ENCODE measurements at regions not wholly inside any gene's neighbourhood (a gene's known extent, or its start where the extent isn't known, plus 50 kb on each side); places are given as distances from the start of the nearest gene placed in this dataset.
A peak's percentile ranks its signal among the peaks of the same experiment; 100 is the strongest.

DNA sequence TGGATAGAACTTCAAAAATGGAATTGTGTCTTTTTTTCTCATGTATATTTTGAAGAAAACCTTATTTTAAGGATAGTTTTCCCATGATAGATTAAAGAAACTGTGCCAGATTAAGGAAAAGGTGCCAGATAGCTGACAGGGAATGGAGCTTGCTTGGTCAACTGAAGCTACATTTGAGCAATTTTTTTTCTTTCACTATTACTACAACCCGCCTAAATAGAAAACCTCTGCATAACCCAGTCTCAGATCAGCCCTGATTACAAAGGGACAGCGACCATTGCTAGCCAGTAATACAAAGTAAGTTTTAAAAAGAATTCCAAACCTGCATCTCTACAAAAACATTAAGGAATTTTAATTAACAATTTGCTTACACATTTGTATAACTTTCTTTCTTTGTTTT lies 1123.4 kb upstream of the LRRTM3 start:
- intact Hi-C loops (cut with DNase I): no loop called here
- Histone ChIP-seq H3K36me3 (ENCODE audit: control insufficient read depth in 1 of 2, insufficient read depth in 2 of 2, low read length in 1 of 2) (no peaks in the 10 kb centered on the region), H3K4me3 (ENCODE audit: low read length in 2 of 2) (no peak overlapping the region), H3K4me1 (ENCODE audit: control insufficient read depth in 1 of 2, insufficient read depth in 2 of 2, low read length in 2 of 2) (no peaks in the 10 kb centered on the region), H3K27me3 (ENCODE audit: control insufficient read depth in 1 of 2, insufficient read depth in 2 of 2, low read length in 1 of 2) (no peaks in the 10 kb centered on the region), H3K27ac (ENCODE audit: low read depth in 1 of 2, low read length in 2 of 2) (no peak overlapping the region), H3K9me3 (ENCODE audit: control insufficient read depth, low read length) (no peaks in the 10 kb centered on the region)
- 63 to 81% methylated on average over 2 of the region's 2 CpGs for WGBS, 2 donors
- DNase-seq (no peak), ATAC-seq (ENCODE audit: low FRiP score) (no peak)

DNA sequence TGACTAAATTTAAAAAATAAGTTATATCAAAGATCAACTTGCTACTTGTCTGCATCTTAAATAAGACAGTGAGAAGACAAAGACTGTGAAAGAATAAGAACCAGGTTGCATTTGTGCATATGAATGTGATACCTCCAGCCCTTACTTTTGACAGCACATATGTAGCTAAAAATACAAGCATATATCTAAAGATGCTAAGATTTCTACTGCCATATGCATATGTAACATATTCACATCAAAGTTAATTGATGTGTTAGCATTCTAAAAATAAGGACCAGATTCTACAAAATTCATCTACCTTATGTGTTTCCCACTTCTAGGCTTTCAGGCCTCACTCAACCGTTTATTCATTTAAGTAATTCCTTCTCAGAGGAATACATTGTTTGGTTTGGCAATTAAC lies 1120.3 kb upstream of the LRRTM3 start:
- whole genome bisulfite sequencing, 2 donors: 5 to 8% methylated on average over 1 of the region's 1 CpG
- Histone ChIP-seq H3K27me3 (ENCODE audit: control insufficient read depth in 1 of 2, insufficient read depth in 2 of 2, low read length in 1 of 2) (no peaks in the 10 kb centered on the region), H3K36me3 (ENCODE audit: control insufficient read depth in 1 of 2, insufficient read depth in 2 of 2, low read length in 1 of 2) (no peaks in the 10 kb centered on the region), H3K4me1 (ENCODE audit: control insufficient read depth in 1 of 2, insufficient read depth in 2 of 2, low read length in 2 of 2) (no peaks in the 10 kb centered on the region), H3K27ac (ENCODE audit: low read depth in 1 of 2, low read length in 2 of 2) (no peak overlapping the region), H3K9me3 (ENCODE audit: control insufficient read depth, low read length) (no peaks in the 10 kb centered on the region), H3K4me3 (ENCODE audit: low read length in 2 of 2) (no peak overlapping the region)
- ATAC-seq (ENCODE audit: low FRiP score) (no peak), DNase-seq (no peak)
- intact Hi-C loops (cut with DNase I): no loop called here

DNA sequence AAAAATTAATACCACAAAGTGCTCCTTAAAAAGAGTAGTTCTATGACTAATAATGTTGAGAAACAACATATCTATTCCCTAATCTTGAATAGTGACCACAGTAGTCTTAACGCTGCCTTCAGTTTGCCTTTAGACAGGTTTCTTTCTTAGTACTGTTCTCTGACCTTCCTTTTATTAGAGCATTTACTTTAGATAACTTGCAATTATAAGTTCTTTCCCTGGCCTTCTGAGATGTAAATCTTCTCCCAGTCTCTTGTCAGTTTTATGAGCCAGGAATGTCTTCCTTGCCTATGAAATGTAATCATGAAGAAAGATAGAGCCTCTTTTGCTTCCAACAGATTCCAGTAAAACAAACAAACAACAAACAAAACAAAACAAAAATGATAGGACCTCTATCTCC lies 1119.8 kb upstream of the LRRTM3 start:
- H3K27ac ChIP-seq (ENCODE audit: low read depth in 1 of 2, low read length in 2 of 2): no peak overlapping the region
- ATAC-seq (ENCODE audit: low FRiP score) (no peak), DNase-seq (no peak)
- H3K36me3 ChIP-seq (ENCODE audit: control insufficient read depth in 1 of 2, insufficient read depth in 2 of 2, low read length in 1 of 2): no peaks in the 10 kb centered on the region
- no peaks in the 10 kb centered on the region for H3K27me3 ChIP-seq (ENCODE audit: control insufficient read depth in 1 of 2, insufficient read depth in 2 of 2, low read length in 1 of 2)
- intact Hi-C loops (cut with DNase I): no loop called here
- no peaks in the 10 kb centered on the region for H3K9me3 ChIP-seq (ENCODE audit: control insufficient read depth, low read length)
- H3K4me3 ChIP-seq (ENCODE audit: low read length in 2 of 2): no peak overlapping the region
- WGBS, 2 donors: 41 to 59% methylated on average over 1 of the region's 1 CpG
- no peaks in the 10 kb centered on the region for H3K4me1 ChIP-seq (ENCODE audit: control insufficient read depth in 1 of 2, insufficient read depth in 2 of 2, low read length in 2 of 2)

DNA sequence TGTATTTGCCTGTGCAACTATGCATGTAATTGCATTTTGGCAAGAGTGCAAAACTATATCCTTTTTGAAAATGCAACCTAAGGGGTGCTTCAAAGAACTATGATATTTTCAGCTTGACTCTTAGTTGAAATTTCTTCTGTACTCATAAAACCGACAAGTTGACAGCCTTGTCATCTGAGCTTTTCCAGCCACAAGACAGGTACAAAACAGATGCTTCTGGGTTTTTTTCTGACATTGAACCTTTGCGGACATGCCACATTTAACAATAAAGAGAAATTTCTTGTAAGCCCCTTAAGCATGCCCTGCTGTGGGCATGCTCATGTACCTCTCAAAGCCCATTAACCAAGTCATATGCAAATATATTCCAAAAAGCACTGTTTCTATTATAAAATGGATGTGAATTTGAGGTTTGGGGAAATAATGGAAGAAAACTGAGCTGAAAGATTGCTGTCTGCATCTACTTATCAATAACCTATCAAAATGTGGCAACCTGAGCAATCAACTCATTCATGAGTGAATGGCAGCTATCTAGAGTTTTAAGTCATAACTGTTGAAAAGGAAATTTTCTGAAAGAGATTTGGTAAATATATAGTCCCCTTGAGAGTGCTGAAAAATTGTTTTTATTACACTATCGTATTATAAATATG lies 1117.0 kb upstream of the LRRTM3 start:
- ATAC-seq (ENCODE audit: low FRiP score): no peak
- intact Hi-C loops (cut with DNase I): no loop called here
- WGBS, 2 donors: 57 to 61% methylated on average over 3 of the region's 3 CpGs

DNA sequence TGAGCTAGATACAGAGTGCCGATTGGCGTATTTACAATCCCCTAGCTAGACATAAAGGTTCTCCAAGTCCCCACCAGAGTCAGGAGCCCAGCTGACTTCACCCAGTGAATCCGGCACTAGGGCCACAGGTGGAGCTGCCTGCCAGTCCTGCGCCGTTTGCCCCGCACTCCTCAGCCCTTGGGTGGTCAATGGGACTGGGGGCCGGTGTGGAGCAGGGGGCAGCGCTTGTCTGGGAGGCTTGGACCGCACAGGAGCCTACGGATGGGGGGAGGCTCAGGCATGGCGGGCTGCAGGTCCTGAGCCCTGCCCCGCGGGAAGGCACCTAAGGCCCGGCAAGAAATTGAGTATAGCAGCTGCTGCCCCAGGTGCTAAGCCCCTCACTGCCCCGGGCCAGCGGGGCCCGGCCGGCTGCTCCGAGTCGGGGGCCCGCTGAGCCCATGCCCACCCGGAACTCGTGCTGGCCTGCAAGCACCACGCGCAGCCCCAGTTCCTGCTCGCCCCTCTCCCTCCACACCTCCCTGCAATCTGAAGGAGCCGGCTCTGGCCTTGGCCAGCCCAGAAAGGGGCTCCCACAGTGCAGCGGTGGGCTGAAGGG lies 1113.8 kb upstream of the LRRTM3 start:
- DNase-seq (peak in 1 of 2 donors; percentile 17), ATAC-seq (ENCODE audit: low FRiP score) (no peak)
- H3K4me1 ChIP-seq (ENCODE audit: control insufficient read depth in 1 of 2, insufficient read depth in 2 of 2, low read length in 2 of 2): no peaks in the 10 kb centered on the region
- no peak overlapping the region for H3K27ac ChIP-seq (ENCODE audit: low read depth in 1 of 2, low read length in 2 of 2)
- intact Hi-C loops (cut with DNase I): no loop called here
- H3K4me3 ChIP-seq (ENCODE audit: low read length in 2 of 2): no peak overlapping the region
- no peaks in the 10 kb centered on the region for H3K36me3 ChIP-seq (ENCODE audit: control insufficient read depth in 1 of 2, insufficient read depth in 2 of 2, low read length in 1 of 2)
- WGBS, 2 donors: 93 to 98% methylated on average over 21 to 28 of the region's 28 CpGs
- no peaks in the 10 kb centered on the region for H3K9me3 ChIP-seq (ENCODE audit: control insufficient read depth, low read length)
- no peaks in the 10 kb centered on the region for H3K27me3 ChIP-seq (ENCODE audit: control insufficient read depth in 1 of 2, insufficient read depth in 2 of 2, low read length in 1 of 2)

More for the DNA sequence above, 1117.0 kb upstream of the LRRTM3 start:
- no peak overlapping the region for H3K27ac ChIP-seq (ENCODE audit: low read depth in 1 of 2, low read length in 2 of 2)
- H3K4me1 ChIP-seq (ENCODE audit: control insufficient read depth in 1 of 2, insufficient read depth in 2 of 2, low read length in 2 of 2): no peaks in the 10 kb centered on the region
- DNase-seq: no peak
- H3K36me3 ChIP-seq (ENCODE audit: control insufficient read depth in 1 of 2, insufficient read depth in 2 of 2, low read length in 1 of 2): no peaks in the 10 kb centered on the region
- H3K9me3 ChIP-seq (ENCODE audit: control insufficient read depth, low read length): no peaks in the 10 kb centered on the region
- H3K27me3 ChIP-seq (ENCODE audit: control insufficient read depth in 1 of 2, insufficient read depth in 2 of 2, low read length in 1 of 2): no peaks in the 10 kb centered on the region
- no peak overlapping the region for H3K4me3 ChIP-seq (ENCODE audit: low read length in 2 of 2)

DNA sequence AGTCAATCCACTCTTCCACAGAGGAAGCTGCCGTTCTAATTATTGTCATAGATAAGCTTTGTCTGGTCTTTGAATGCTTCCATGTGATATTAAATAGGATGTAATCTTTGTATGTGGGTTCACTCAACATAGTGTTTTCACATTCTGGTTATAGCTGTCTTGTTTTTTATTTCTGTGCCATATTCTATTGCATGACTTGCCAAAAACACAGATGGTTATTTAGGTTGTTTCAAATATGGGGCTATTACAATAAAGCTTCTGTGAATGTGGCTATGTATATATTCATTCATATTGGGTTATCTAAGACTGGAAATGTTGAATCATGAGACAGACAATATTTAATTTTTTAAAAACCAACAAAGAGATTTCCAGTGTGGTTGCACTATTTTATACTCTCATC lies 1109.3 kb upstream of the LRRTM3 start:
- no peaks in the 10 kb centered on the region for H3K4me1 ChIP-seq (ENCODE audit: control insufficient read depth in 1 of 2, insufficient read depth in 2 of 2, low read length in 2 of 2)
- H3K27ac ChIP-seq (ENCODE audit: low read depth in 1 of 2, low read length in 2 of 2): no peak overlapping the region
- DNase-seq: no peak
- intact Hi-C loops (cut with DNase I): no loop called here
- H3K4me3 ChIP-seq (ENCODE audit: low read length in 2 of 2): no peak overlapping the region
- no peaks in the 10 kb centered on the region for H3K9me3 ChIP-seq (ENCODE audit: control insufficient read depth, low read length)
- no peaks in the 10 kb centered on the region for H3K36me3 ChIP-seq (ENCODE audit: control insufficient read depth in 1 of 2, insufficient read depth in 2 of 2, low read length in 1 of 2)
- WGBS, 2 donors: 40 to 68% methylated on average over 1 of the region's 1 CpG
- ATAC-seq (ENCODE audit: low FRiP score): no peak
- H3K27me3 ChIP-seq (ENCODE audit: control insufficient read depth in 1 of 2, insufficient read depth in 2 of 2, low read length in 1 of 2): no peaks in the 10 kb centered on the region

DNA sequence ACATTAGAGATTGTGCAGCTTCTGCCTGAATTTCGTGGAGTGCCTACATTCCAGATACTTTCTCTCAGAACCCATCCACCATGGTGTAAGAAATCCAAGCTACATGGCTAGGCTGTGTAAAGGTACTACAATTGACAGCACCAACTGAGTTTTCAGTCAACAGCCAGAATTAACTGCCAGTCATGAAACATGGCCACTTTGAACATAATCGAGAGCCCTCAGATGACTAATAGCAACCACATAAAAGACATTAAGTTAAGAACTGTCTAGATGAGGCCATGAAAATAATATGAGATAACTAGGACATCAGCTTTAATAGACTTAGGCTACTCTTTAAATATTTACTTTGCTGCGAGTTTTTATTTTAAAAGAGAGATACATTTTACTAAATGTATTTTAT lies 1106.8 kb upstream of the LRRTM3 start:
- Histone ChIP-seq H3K9me3 (ENCODE audit: control insufficient read depth, low read length) (no peaks in the 10 kb centered on the region), H3K27ac (ENCODE audit: low read depth in 1 of 2, low read length in 2 of 2) (no peak overlapping the region), H3K4me1 (ENCODE audit: control insufficient read depth in 1 of 2, insufficient read depth in 2 of 2, low read length in 2 of 2) (no peaks in the 10 kb centered on the region), H3K4me3 (ENCODE audit: low read length in 2 of 2) (no peak overlapping the region), H3K27me3 (ENCODE audit: control insufficient read depth in 1 of 2, insufficient read depth in 2 of 2, low read length in 1 of 2) (no peaks in the 10 kb centered on the region), H3K36me3 (ENCODE audit: control insufficient read depth in 1 of 2, insufficient read depth in 2 of 2, low read length in 1 of 2) (no peaks in the 10 kb centered on the region)
- DNase-seq: no peak
- intact Hi-C loops (cut with DNase I): no loop called here
- no peak for ATAC-seq (ENCODE audit: low FRiP score)
- 73 to 78% methylated on average over 3 of the region's 3 CpGs for WGBS, 2 donors

DNA sequence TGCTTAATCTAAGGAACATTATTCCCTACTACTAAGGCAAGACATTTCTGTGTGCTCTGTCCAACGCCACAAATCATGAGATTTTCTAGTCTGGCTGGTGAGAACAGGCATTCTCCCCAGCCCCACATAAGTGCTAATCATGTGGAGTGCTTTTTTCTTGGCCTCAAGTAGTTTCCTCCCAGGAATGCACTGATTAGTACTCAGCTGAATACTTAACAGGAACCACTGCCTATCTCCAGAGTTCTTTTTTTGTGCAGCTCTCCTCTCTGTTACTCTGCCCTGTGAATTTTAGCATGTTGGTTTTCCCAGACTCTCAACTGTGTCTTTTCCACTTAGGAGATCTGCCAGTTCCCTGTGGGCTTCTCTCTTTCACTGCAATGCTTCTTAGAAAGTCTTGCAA lies 1098.5 kb upstream of the LRRTM3 start:
- ATAC-seq (ENCODE audit: low FRiP score) (no peak), DNase-seq (no peak)
- Histone ChIP-seq H3K27me3 (ENCODE audit: control insufficient read depth in 1 of 2, insufficient read depth in 2 of 2, low read length in 1 of 2) (no peaks in the 10 kb centered on the region), H3K4me3 (ENCODE audit: low read length in 2 of 2) (no peak overlapping the region), H3K27ac (ENCODE audit: low read depth in 1 of 2, low read length in 2 of 2) (no peak overlapping the region), H3K9me3 (ENCODE audit: control insufficient read depth, low read length) (no peaks in the 10 kb centered on the region), H3K4me1 (ENCODE audit: control insufficient read depth in 1 of 2, insufficient read depth in 2 of 2, low read length in 2 of 2) (no peaks in the 10 kb centered on the region), H3K36me3 (ENCODE audit: control insufficient read depth in 1 of 2, insufficient read depth in 2 of 2, low read length in 1 of 2) (no peaks in the 10 kb centered on the region)
- intact Hi-C loops (cut with DNase I): no loop called here
- 0 to 7% methylated on average over 1 of the region's 1 CpG for WGBS, 2 donors

DNA sequence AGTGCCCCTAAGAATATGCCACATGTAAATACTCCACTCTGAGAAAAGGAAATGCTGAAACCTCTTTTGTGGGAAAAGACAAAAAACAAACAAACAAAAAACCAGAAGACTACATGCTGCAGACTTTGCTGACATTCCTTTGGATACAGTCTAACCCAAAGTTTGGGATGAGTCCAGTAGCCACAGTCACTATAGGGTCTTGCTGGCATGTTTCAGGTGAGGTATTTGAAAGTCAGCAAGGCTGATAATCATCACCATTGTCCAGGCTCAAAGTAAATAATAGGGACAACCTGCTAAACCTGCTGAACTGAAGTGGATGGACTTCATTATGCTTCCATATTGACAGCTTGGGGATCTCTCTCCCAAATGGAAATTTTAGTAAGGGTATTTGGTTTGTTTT lies 1087.0 kb upstream of the LRRTM3 start:
- Histone ChIP-seq H3K27ac (ENCODE audit: low read depth in 1 of 2, low read length in 2 of 2) (no peak overlapping the region), H3K4me3 (ENCODE audit: low read length in 2 of 2) (no peak overlapping the region), H3K27me3 (ENCODE audit: control insufficient read depth in 1 of 2, insufficient read depth in 2 of 2, low read length in 1 of 2) (no peaks in the 10 kb centered on the region), H3K9me3 (ENCODE audit: control insufficient read depth, low read length) (no peaks in the 10 kb centered on the region), H3K4me1 (ENCODE audit: control insufficient read depth in 1 of 2, insufficient read depth in 2 of 2, low read length in 2 of 2) (no peaks in the 10 kb centered on the region), H3K36me3 (ENCODE audit: control insufficient read depth in 1 of 2, insufficient read depth in 2 of 2, low read length in 1 of 2) (no peaks in the 10 kb centered on the region)
- intact Hi-C loops (cut with DNase I): no loop called here
- DNase-seq (no peak), ATAC-seq (ENCODE audit: low FRiP score) (no peak)

Measured in aorta (tissue), 5 donors.